Stimulated activated naive CD8-positive, alpha-beta T cell treated with anti-CD3 and anti-CD28 coated beads, Interleukin-15, amount 100 ng/mL, for 72 hours (primary cell): ENCODE measurements at regions not wholly inside any gene's neighbourhood (a gene's known extent, or its start where the extent isn't known, plus 50 kb on each side); places are given as distances from the start of the nearest gene placed in this dataset.
A peak's percentile ranks its signal among the peaks of the same experiment; 100 is the strongest.

ENCODE experiments used
- ATAC-seq: fragments of 150-1000 bp; cut with Tn5 transposase; 2 replicates; pipeline ENCODE4 v1.10.0; 2021; ENCODE audit warnings: mild to moderate bottlenecking, moderate library complexity
- DNase-seq, 2 donors: peaks; one replicate each; pipeline ENCODE4 v3.0.0; 2021 to 2022
- H3K27ac Mint-ChIP-seq, 2 donors: one replicate each; pipeline ENCODE4 v1.8.0; 2022; ENCODE audit warnings: mild to moderate bottlenecking in 2 of 2, mixed read lengths in 2 of 2, moderate library complexity in 2 of 2
- H3K27me3 Mint-ChIP-seq: one replicate; pipeline ENCODE4 v1.8.0; 2022; ENCODE audit warnings: mixed read lengths
- H3K4me1 Mint-ChIP-seq: one replicate; pipeline ENCODE4 v1.8.0; 2022; ENCODE audit warnings: mild to moderate bottlenecking, mixed read lengths
- H3K4me3 Mint-ChIP-seq, 2 donors: one replicate each; pipeline ENCODE4 v1.8.0; 2022; ENCODE audit warnings: mild to moderate bottlenecking in 2 of 2, mixed read lengths in 2 of 2, moderate library complexity in 1 of 2
- H3K9me3 Mint-ChIP-seq, 2 donors: one replicate each; pipeline ENCODE4 v1.8.0; 2022; ENCODE audit warnings: mixed read lengths in 2 of 2

GRCh38 chr7:156125841-156126730, 313.8 kb upstream of the SHH start:
- ATAC-seq, result no peak
- DNase-seq, result no peak
- H3K9me3 Mint-ChIP-seq, result no peaks in the 10 kb centered on the region
- no peak overlapping the region for H3K4me3 Mint-ChIP-seq
- H3K27ac Mint-ChIP-seq, result peak overlapping the region in 1 of 2 donors; percentile 31
- no peaks in the 10 kb centered on the region for H3K4me1 Mint-ChIP-seq
- H3K27me3 Mint-ChIP-seq, result no peaks in the 10 kb centered on the region

GRCh38 chr7:156124356-156124755, 312.1 kb upstream of the SHH start:
- DNase-seq, result no peak
- no peaks in the 10 kb centered on the region for H3K4me1 Mint-ChIP-seq
- H3K27ac Mint-ChIP-seq, result no peak overlapping the region
- no peaks in the 10 kb centered on the region for H3K9me3 Mint-ChIP-seq
- ATAC-seq, result no peak
- H3K4me3 Mint-ChIP-seq, result no peak overlapping the region
- H3K27me3 Mint-ChIP-seq, result no peaks in the 10 kb centered on the region

- H3K27me3 Mint-ChIP-seq, result no peaks in the 10 kb centered on the region
- no peaks in the 10 kb centered on the region for H3K9me3 Mint-ChIP-seq
- no peak for ATAC-seq
- no peaks in the 10 kb centered on the region for H3K4me1 Mint-ChIP-seq
- no peak overlapping the region for H3K27ac Mint-ChIP-seq
- DNase-seq, result no peak
- no peak overlapping the region for H3K4me3 Mint-ChIP-seq
Measured at GRCh38 chr7:156123362-156123761, 311.1 kb upstream of the SHH start.

GRCh38 chr7:156122752-156123354, 310.6 kb upstream of the SHH start:
- no peaks in the 10 kb centered on the region for H3K27me3 Mint-ChIP-seq
- no peaks in the 10 kb centered on the region for H3K9me3 Mint-ChIP-seq
- no peak for ATAC-seq
- no peak overlapping the region for H3K4me3 Mint-ChIP-seq
- DNase-seq, result no peak
- no peaks in the 10 kb centered on the region for H3K4me1 Mint-ChIP-seq
- no peak overlapping the region for H3K27ac Mint-ChIP-seq

- no peaks in the 10 kb centered on the region for H3K9me3 Mint-ChIP-seq
- no peak overlapping the region for H3K4me3 Mint-ChIP-seq
- no peak overlapping the region for H3K27ac Mint-ChIP-seq
- H3K4me1 Mint-ChIP-seq, result no peaks in the 10 kb centered on the region
- DNase-seq, result no peak
- no peak for ATAC-seq
- no peaks in the 10 kb centered on the region for H3K27me3 Mint-ChIP-seq
Measured at GRCh38 chr7:156121956-156122355, 309.7 kb upstream of the SHH start.

GRCh38 chr7:156121434-156121833, 309.2 kb upstream of the SHH start:
- Mint-ChIP-seq H3K27me3 (no peaks in the 10 kb centered on the region), H3K4me1 (no peaks in the 10 kb centered on the region), H3K27ac (no peak overlapping the region), H3K9me3 (no peaks in the 10 kb centered on the region), H3K4me3 (no peak overlapping the region)
- no peak for DNase-seq
- peak; percentile 8 for ATAC-seq

- Mint-ChIP-seq H3K4me3 (no peak overlapping the region), H3K27ac (no peak overlapping the region), H3K4me1 (no peaks in the 10 kb centered on the region), H3K27me3 (no peaks in the 10 kb centered on the region), H3K9me3 (no peaks in the 10 kb centered on the region)
- DNase-seq (no peak), ATAC-seq (no peak)
Measured at GRCh38 chr7:156120552-156120951, 308.3 kb upstream of the SHH start.

- no peak overlapping the region for H3K4me3 Mint-ChIP-seq
- H3K27me3 Mint-ChIP-seq, result no peaks in the 10 kb centered on the region
- H3K27ac Mint-ChIP-seq, result peak overlapping the region in 1 of 2 donors; percentile 31
- ATAC-seq (no peak), DNase-seq (no peak)
- H3K4me1 Mint-ChIP-seq, result no peaks in the 10 kb centered on the region
- no peaks in the 10 kb centered on the region for H3K9me3 Mint-ChIP-seq
Measured at GRCh38 chr7:156119771-156120170, 307.5 kb upstream of the SHH start.

- no peaks in the 10 kb centered on the region for H3K27me3 Mint-ChIP-seq
- H3K4me1 Mint-ChIP-seq, result no peaks in the 10 kb centered on the region
- H3K9me3 Mint-ChIP-seq, result no peaks in the 10 kb centered on the region
- ATAC-seq (no peak), DNase-seq (no peak)
- no peak overlapping the region for H3K27ac Mint-ChIP-seq
- H3K4me3 Mint-ChIP-seq, result no peak overlapping the region
Measured at GRCh38 chr7:156118248-156118645, 306.0 kb upstream of the SHH start.

GRCh38 chr7:156117542-156118247, 305.4 kb upstream of the SHH start:
- ATAC-seq, result no peak
- Mint-ChIP-seq H3K27me3 (no peaks in the 10 kb centered on the region), H3K4me3 (no peak overlapping the region), H3K4me1 (no peaks in the 10 kb centered on the region), H3K9me3 (no peaks in the 10 kb centered on the region), H3K27ac (no peak overlapping the region)
- DNase-seq, result no peak

- no peaks in the 10 kb centered on the region for H3K27me3 Mint-ChIP-seq
- H3K27ac Mint-ChIP-seq, result no peak overlapping the region
- no peaks in the 10 kb centered on the region for H3K4me1 Mint-ChIP-seq
- no peak overlapping the region for H3K4me3 Mint-ChIP-seq
- DNase-seq, result no peak
- no peak for ATAC-seq
- H3K9me3 Mint-ChIP-seq, result no peaks in the 10 kb centered on the region
Measured at GRCh38 chr7:156116514-156117215, 304.4 kb upstream of the SHH start.

- ATAC-seq (no peak), DNase-seq (no peak)
- Mint-ChIP-seq H3K27ac (no peak overlapping the region), H3K4me3 (no peak overlapping the region), H3K9me3 (no peaks in the 10 kb centered on the region), H3K27me3 (no peaks in the 10 kb centered on the region), H3K4me1 (no peaks in the 10 kb centered on the region)
Measured at GRCh38 chr7:156115582-156115981, 303.3 kb upstream of the SHH start.

- ATAC-seq (no peak), DNase-seq (no peak)
- Mint-ChIP-seq H3K4me1 (no peaks in the 10 kb centered on the region), H3K27me3 (no peaks in the 10 kb centered on the region), H3K9me3 (peaks cover 0 to 4% of the 10 kb centered on the region in 2 donors), H3K27ac (no peak overlapping the region), H3K4me3 (no peak overlapping the region)
Measured at GRCh38 chr7:156113731-156114130, 301.5 kb upstream of the SHH start.

- H3K9me3 Mint-ChIP-seq, result peaks cover 0 to 4% of the 10 kb centered on the region in 2 donors
- no peak overlapping the region for H3K27ac Mint-ChIP-seq
- ATAC-seq, result no peak
- DNase-seq, result no peak
- H3K27me3 Mint-ChIP-seq, result no peaks in the 10 kb centered on the region
- no peaks in the 10 kb centered on the region for H3K4me1 Mint-ChIP-seq
- H3K4me3 Mint-ChIP-seq, result no peak overlapping the region
Measured at GRCh38 chr7:156109988-156110387, 297.7 kb upstream of the SHH start.

GRCh38 chr7:156109076-156109475, 296.8 kb upstream of the SHH start:
- no peaks in the 10 kb centered on the region for H3K27me3 Mint-ChIP-seq
- ATAC-seq (no peak), DNase-seq (no peak)
- no peak overlapping the region for H3K4me3 Mint-ChIP-seq
- no peak overlapping the region for H3K27ac Mint-ChIP-seq
- no peaks in the 10 kb centered on the region for H3K4me1 Mint-ChIP-seq
- peaks cover 0 to 4% of the 10 kb centered on the region in 2 donors for H3K9me3 Mint-ChIP-seq
